ENCODE measurements at regions not wholly inside any gene's neighbourhood (a gene's known extent, or its start where the extent isn't known, plus 50 kb on each side); places are given as distances from the start of the nearest gene placed in this dataset.

- peaks cover 0 to 4% (median 0%) of the 10 kb centered on the region in 4 donors for H3K4me1 ChIP-seq
- H3K9me3 ChIP-seq = no peaks in the 10 kb centered on the region
- no peak for DNase-seq (ENCODE audit: low spot score in 2 of 2)
- TF ChIP-seq CTCF (IDR thresholded peaks at IDR 0.05) (no peak), POLR2A (IDR thresholded peaks at IDR 0.05) (no peak)
- H3K36me3 ChIP-seq = no peaks in the 10 kb centered on the region
- H3K27me3 ChIP-seq = no peaks in the 10 kb centered on the region
- 94% methylated on average over 3 of the region's 3 CpGs for WGBS, 2 donors
- no peak overlapping the region for H3K27ac ChIP-seq
- H3K4me3 ChIP-seq = no peak overlapping the region
These were observed 201.5 kb upstream of the ZNF217 start for GRCh38 chr20:53795170-53795569.

GRCh38 chr20:53794529-53795115, 201.0 kb upstream of the ZNF217 start:
- Histone ChIP-seq H3K27me3 (no peaks in the 10 kb centered on the region), H3K27ac (no peak overlapping the region), H3K4me3 (no peak overlapping the region), H3K9me3 (no peaks in the 10 kb centered on the region), H3K4me1 (peaks cover 0 to 4% (median 0%) of the 10 kb centered on the region in 4 donors), H3K36me3 (no peaks in the 10 kb centered on the region)
- 80% methylated on average over 9 of the region's 9 CpGs for WGBS, 2 donors
- no peak for TF ChIP-seq EP300 (IDR thresholded peaks at IDR 0.05)
- TF ChIP-seq CTCF (IDR thresholded peaks at IDR 0.05) = no peak
- no peak for TF ChIP-seq POLR2A (IDR thresholded peaks at IDR 0.05)
- no peak for DNase-seq (ENCODE audit: low spot score in 2 of 2)

GRCh38 chr20:53793783-53794383, 200.2 kb upstream of the ZNF217 start:
- Histone ChIP-seq H3K27ac (no peak overlapping the region), H3K4me1 (peaks cover 0 to 4% (median 0%) of the 10 kb centered on the region in 4 donors), H3K9me3 (no peaks in the 10 kb centered on the region), H3K27me3 (no peaks in the 10 kb centered on the region), H3K4me3 (no peak overlapping the region), H3K36me3 (no peaks in the 10 kb centered on the region)
- no peak for DNase-seq (ENCODE audit: low spot score in 2 of 2)
- WGBS, 2 donors = 88 to 92% methylated on average over 7 of the region's 7 CpGs
- TF ChIP-seq CTCF (IDR thresholded peaks at IDR 0.05) (no peak), EP300 (IDR thresholded peaks at IDR 0.05) (no peak), POLR2A (IDR thresholded peaks at IDR 0.05) (no peak)

GRCh38 chr20:53792946-53793536, 199.4 kb upstream of the ZNF217 start:
- DNase-seq (ENCODE audit: low spot score in 2 of 2) = no peak
- peaks cover 0 to 4% (median 0%) of the 10 kb centered on the region in 4 donors for H3K4me1 ChIP-seq
- 78 to 86% methylated on average over 5 of the region's 5 CpGs for WGBS, 2 donors
- H3K4me3 ChIP-seq = no peak overlapping the region
- no peak overlapping the region for H3K27ac ChIP-seq
- TF ChIP-seq CTCF (IDR thresholded peaks at IDR 0.05) (no peak), POLR2A (IDR thresholded peaks at IDR 0.05) (no peak), EP300 (IDR thresholded peaks at IDR 0.05) (no peak)
- no peaks in the 10 kb centered on the region for H3K9me3 ChIP-seq
- H3K27me3 ChIP-seq = no peaks in the 10 kb centered on the region
- H3K36me3 ChIP-seq = no peaks in the 10 kb centered on the region

- no peak overlapping the region for H3K4me3 ChIP-seq
- no peaks in the 10 kb centered on the region for H3K27me3 ChIP-seq
- no peaks in the 10 kb centered on the region for H3K36me3 ChIP-seq
- H3K27ac ChIP-seq = no peak overlapping the region
- H3K4me1 ChIP-seq = peaks cover 0 to 16% (median 5%) of the 10 kb centered on the region in 4 donors
- no peaks in the 10 kb centered on the region for H3K9me3 ChIP-seq
- 93% methylated on average over 10 of the region's 10 CpGs for WGBS, 2 donors
- no peak for DNase-seq (ENCODE audit: low spot score in 2 of 2)
- TF ChIP-seq CTCF (IDR thresholded peaks at IDR 0.05) = no peak
- TF ChIP-seq POLR2A (IDR thresholded peaks at IDR 0.05) = no peak
- no peak for TF ChIP-seq EP300 (IDR thresholded peaks at IDR 0.05)
These were observed 196.5 kb upstream of the ZNF217 start for GRCh38 chr20:53789989-53790675.
